GDM1 (cell line): ENCODE measurements at regions not wholly inside any gene's neighbourhood (a gene's known extent, or its start where the extent isn't known, plus 50 kb on each side); places are given as distances from the start of the nearest gene placed in this dataset.

ENCODE experiments used
- DNase-seq: peaks from one replicate; lab custom pipeline; 2025; lab: John Stamatoyannopoulos, UW

GRCh38 chr9:87327575-87328125 lies 170.0 kb upstream of the DAPK1 start:
- DNase-seq = no peak

GRCh38 chr9:87333802-87334201 lies 163.9 kb upstream of the DAPK1 start:
- no peak for DNase-seq

- no peak for DNase-seq
Observed at GRCh38 chr9:87334366-87334765, 163.3 kb upstream of the DAPK1 start.

- no peak for DNase-seq
Observed at GRCh38 chr9:87336407-87336806, 161.3 kb upstream of the DAPK1 start.

- peak; percentile 37 for DNase-seq
Observed at GRCh38 chr9:87336914-87337333, 160.7 kb upstream of the DAPK1 start.

- no peak for DNase-seq
Observed at GRCh38 chr9:87337335-87338087, 160.2 kb upstream of the DAPK1 start.

- DNase-seq = no peak
Observed at GRCh38 chr9:87338088-87338989, 159.3 kb upstream of the DAPK1 start.

GRCh38 chr9:87340391-87340790 lies 157.3 kb upstream of the DAPK1 start:
- no peak for DNase-seq

GRCh38 chr9:87342743-87343142 lies 154.9 kb upstream of the DAPK1 start:
- no peak for DNase-seq

- DNase-seq = no peak
Observed at GRCh38 chr9:87343816-87344430, 153.7 kb upstream of the DAPK1 start.

GRCh38 chr9:87346061-87346665 lies 151.5 kb upstream of the DAPK1 start:
- no peak for DNase-seq

- no peak for DNase-seq
Observed at GRCh38 chr9:87350915-87351314, 146.8 kb upstream of the DAPK1 start.

GRCh38 chr9:87353301-87353700 lies 144.4 kb upstream of the DAPK1 start:
- DNase-seq = no peak

GRCh38 chr9:87354147-87354546 lies 143.5 kb upstream of the DAPK1 start:
- DNase-seq = no peak

- no peak for DNase-seq
Observed at GRCh38 chr9:87357600-87357999, 140.1 kb upstream of the DAPK1 start.

- DNase-seq = no peak
Observed at GRCh38 chr9:87359264-87359663, 138.4 kb upstream of the DAPK1 start.

GRCh38 chr9:87359958-87360601 lies 137.6 kb upstream of the DAPK1 start:
- DNase-seq = no peak

- DNase-seq = no peak
Observed at GRCh38 chr9:87370049-87370685, 127.5 kb upstream of the DAPK1 start.

GRCh38 chr9:87371795-87372355 lies 125.8 kb upstream of the DAPK1 start:
- DNase-seq = no peak

GRCh38 chr9:87372356-87372851 lies 125.3 kb upstream of the DAPK1 start:
- DNase-seq = no peak
